Gastrocnemius medialis (tissue), 4 donors: ENCODE measurements at regions not wholly inside any gene's neighbourhood (a gene's known extent, or its start where the extent isn't known, plus 50 kb on each side); places are given as distances from the start of the nearest gene placed in this dataset.

ENCODE experiments used
- POLR2A ChIP-seq, 2 donors: fragments of 450-650 bp; IDR thresholded peaks; one replicate each; pipeline ENCODE4 v1.6.1; 2017; ENCODE audit warnings: antibody characterized with exemption in 2 of 2, mild to moderate bottlenecking in 2 of 2, moderate library complexity in 2 of 2
- TF ChIP-seq, protein P1 (sequence below), 5 experiments: fragments of 450-650 bp in 3 of 5; fragments of 200-600 bp in 2 of 5; sonication (generic) in 2 of 5; IDR thresholded peaks in 4 of 5; conservative IDR thresholded peaks in 1 of 5; 1 replicate in 4 of 5; 2 replicates in 1 of 5; pipeline ENCODE4 v1.5.1; 2016 to 2019; ENCODE audit warnings: antibody characterized with exemption in 5 of 5, mild to moderate bottlenecking in 3 of 5, moderate library complexity in 3 of 5

DNA sequence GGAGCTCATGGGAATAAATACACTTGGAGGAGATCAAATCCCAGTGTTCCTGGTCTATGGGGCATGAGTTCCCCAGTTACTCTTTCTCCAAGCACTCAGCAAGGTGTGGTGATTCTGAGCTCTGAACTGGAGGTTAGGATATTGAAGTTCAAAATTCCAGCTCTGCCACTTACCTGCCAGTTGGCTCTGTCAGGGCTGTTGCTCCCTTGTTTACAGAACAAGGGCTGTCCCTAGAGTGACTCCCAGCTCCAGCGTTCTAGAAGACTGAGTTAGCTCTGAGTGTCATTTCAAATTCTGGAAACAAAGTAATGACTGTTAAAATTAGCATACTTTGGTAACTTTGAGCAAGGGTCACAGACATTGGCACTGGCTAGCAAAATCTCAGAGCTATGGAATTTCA is 69.7 kb upstream of the ZBED5 start:
- TF ChIP-seq, protein P1, sequence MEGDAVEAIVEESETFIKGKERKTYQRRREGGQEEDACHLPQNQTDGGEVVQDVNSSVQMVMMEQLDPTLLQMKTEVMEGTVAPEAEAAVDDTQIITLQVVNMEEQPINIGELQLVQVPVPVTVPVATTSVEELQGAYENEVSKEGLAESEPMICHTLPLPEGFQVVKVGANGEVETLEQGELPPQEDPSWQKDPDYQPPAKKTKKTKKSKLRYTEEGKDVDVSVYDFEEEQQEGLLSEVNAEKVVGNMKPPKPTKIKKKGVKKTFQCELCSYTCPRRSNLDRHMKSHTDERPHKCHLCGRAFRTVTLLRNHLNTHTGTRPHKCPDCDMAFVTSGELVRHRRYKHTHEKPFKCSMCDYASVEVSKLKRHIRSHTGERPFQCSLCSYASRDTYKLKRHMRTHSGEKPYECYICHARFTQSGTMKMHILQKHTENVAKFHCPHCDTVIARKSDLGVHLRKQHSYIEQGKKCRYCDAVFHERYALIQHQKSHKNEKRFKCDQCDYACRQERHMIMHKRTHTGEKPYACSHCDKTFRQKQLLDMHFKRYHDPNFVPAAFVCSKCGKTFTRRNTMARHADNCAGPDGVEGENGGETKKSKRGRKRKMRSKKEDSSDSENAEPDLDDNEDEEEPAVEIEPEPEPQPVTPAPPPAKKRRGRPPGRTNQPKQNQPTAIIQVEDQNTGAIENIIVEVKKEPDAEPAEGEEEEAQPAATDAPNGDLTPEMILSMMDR (IDR thresholded peaks at IDR 0.05 in 4 of 5, conservative IDR thresholded peaks at IDR 0.05 in 1 of 5) = no peak
- TF ChIP-seq POLR2A (IDR thresholded peaks at IDR 0.05) = no peak
